ENCODE measurements at regions not wholly inside any gene's neighbourhood (a gene's known extent, or its start where the extent isn't known, plus 50 kb on each side); places are given as distances from the start of the nearest gene placed in this dataset.

GRCh38 chr3:137199678-137200077, 241.9 kb downstream of the IL20RB start:
- no peaks in the 10 kb centered on the region for H3K4me1 ChIP-seq
- intact Hi-C loops (cut with DNase I), result no loop called here

GRCh38 chr3:137201066-137201465, 243.3 kb downstream of the IL20RB start:
- intact Hi-C loops (cut with DNase I), result no loop called here
- WGBS, 2 donors, result 73 to 86% methylated on average over 3 of the region's 3 CpGs
- H3K4me3 ChIP-seq, result no peak overlapping the region
- H3K9me3 ChIP-seq, result no peaks in the 10 kb centered on the region
- no peak for DNase-seq
- TF ChIP-seq POLR2A (IDR thresholded peaks at IDR 0.05) (no peak), CTCF (IDR thresholded peaks at IDR 0.05) (no peak)
- no peak overlapping the region for H3K27ac ChIP-seq
- no peaks in the 10 kb centered on the region for H3K36me3 ChIP-seq
- peaks cover 0 to 5% (median 0%) of the 10 kb centered on the region in 3 donors for H3K4me1 ChIP-seq
- peaks cover 0 to 8% (median 0%) of the 10 kb centered on the region in 4 donors for H3K27me3 ChIP-seq

More at GRCh38 chr3:137199678-137200077, 241.9 kb downstream of the IL20RB start:
- H3K27ac ChIP-seq, result no peak overlapping the region
- no peaks in the 10 kb centered on the region for H3K9me3 ChIP-seq
- TF ChIP-seq CTCF (IDR thresholded peaks at IDR 0.05) (no peak), POLR2A (IDR thresholded peaks at IDR 0.05) (no peak)
- DNase-seq, result no peak
- H3K36me3 ChIP-seq, result no peaks in the 10 kb centered on the region
- H3K27me3 ChIP-seq, result peaks cover 0 to 22% (median 0%) of the 10 kb centered on the region in 4 donors
- H3K4me3 ChIP-seq, result no peak overlapping the region

GRCh38 chr3:137202941-137203340, 245.2 kb downstream of the IL20RB start:
- Histone ChIP-seq H3K27ac (no peak overlapping the region), H3K27me3 (peaks cover 0 to 3% (median 0%) of the 10 kb centered on the region in 4 donors), H3K36me3 (no peaks in the 10 kb centered on the region), H3K9me3 (no peaks in the 10 kb centered on the region), H3K4me1 (peaks cover 0 to 5% (median 0%) of the 10 kb centered on the region in 3 donors), H3K4me3 (no peak overlapping the region)
- intact Hi-C loops (cut with DNase I), result no loop called here
- 76 to 84% methylated on average over 5 of the region's 5 CpGs for WGBS, 2 donors
- no peak for DNase-seq
- TF ChIP-seq POLR2A (IDR thresholded peaks at IDR 0.05) (no peak), CTCF (IDR thresholded peaks at IDR 0.05) (no peak)

GRCh38 chr3:137204409-137204808, 246.6 kb downstream of the IL20RB start:
- Histone ChIP-seq H3K27me3 (peaks cover 0 to 3% (median 0%) of the 10 kb centered on the region in 4 donors), H3K27ac (no peak overlapping the region), H3K36me3 (no peaks in the 10 kb centered on the region), H3K4me1 (peaks cover 0 to 5% (median 0%) of the 10 kb centered on the region in 3 donors), H3K4me3 (no peak overlapping the region), H3K9me3 (no peaks in the 10 kb centered on the region)
- no peak for DNase-seq
- TF ChIP-seq POLR2A (IDR thresholded peaks at IDR 0.05) (no peak), CTCF (IDR thresholded peaks at IDR 0.05) (no peak)
- 53 to 64% methylated on average over 3 of the region's 3 CpGs for WGBS, 2 donors
- intact Hi-C loops (cut with DNase I), result no loop called here

- H3K9me3 ChIP-seq, result no peaks in the 10 kb centered on the region
- no peak overlapping the region for H3K27ac ChIP-seq
- H3K4me3 ChIP-seq, result no peak overlapping the region
- no peaks in the 10 kb centered on the region for H3K27me3 ChIP-seq
- H3K36me3 ChIP-seq, result no peaks in the 10 kb centered on the region
- DNase-seq, result no peak
- TF ChIP-seq POLR2A (IDR thresholded peaks at IDR 0.05), result no peak
- no peak for TF ChIP-seq CTCF (IDR thresholded peaks at IDR 0.05)
- peaks cover 0 to 5% (median 0%) of the 10 kb centered on the region in 3 donors for H3K4me1 ChIP-seq
- 35 to 46% methylated on average over 5 of the region's 5 CpGs for WGBS, 2 donors
- intact Hi-C loops (cut with DNase I), result no loop called here
Measured at GRCh38 chr3:137205394-137206045, 247.7 kb downstream of the IL20RB start.

Data from esophagus squamous epithelium (tissue), 5 donors.